Stomach (tissue), 4 donors: ENCODE measurements at regions not wholly inside any gene's neighbourhood (a gene's known extent, or its start where the extent isn't known, plus 50 kb on each side); places are given as distances from the start of the nearest gene placed in this dataset.

Experiments used
- CTCF ChIP-seq, 7 experiments: fragments of 450-650 bp in 4 of 7; fragments of 200-600 bp in 3 of 7; sonication (generic) in 3 of 7; IDR thresholded peaks; one replicate each; pipeline ENCODE4 v1.5.1; 2016 to 2019; ENCODE audit warnings: antibody characterized with exemption in 7 of 7, control low read depth in 2 of 7, mild to moderate bottlenecking in 1 of 7
- POLR2AphosphoS5 ChIP-seq, 3 donors: sonication (generic); formaldehyde crosslinking; IDR thresholded peaks; one replicate each; pipeline ENCODE4 v1.6.1; 2016; ENCODE audit warnings: antibody characterized with exemption in 3 of 3

- TF ChIP-seq CTCF (IDR thresholded peaks at IDR 0.05), result no peak
- TF ChIP-seq POLR2AphosphoS5 (IDR thresholded peaks at IDR 0.05), result no peak
These were observed 73.7 kb downstream of the IRX3 start for GRCh38 chr16:54212893-54213292.
